Activated CD4-positive, alpha-beta T cell treated with anti-CD3 and anti-CD28 coated beads, Interleukin-2, amount 50 U/mL, for 4 hours (primary cell): ENCODE measurements at regions not wholly inside any gene's neighbourhood (a gene's known extent, or its start where the extent isn't known, plus 50 kb on each side); places are given as distances from the start of the nearest gene placed in this dataset.
"Not testable (repeated sequence)": the region's sequence is repeated elsewhere in the genome, so short reads cannot be mapped to it uniquely, and the experiment has no call there.

Source experiments
- DNase-seq, 2 experiments: peaks; one replicate each; pipeline ENCODE4 v3.0.0-alpha.2; 2020

GRCh38 chr3:30449290-30449632 lies 157.1 kb upstream of the TGFBR2 start:
- DNase-seq = no peak

GRCh38 chr3:30452446-30452845 lies 154.0 kb upstream of the TGFBR2 start:
- DNase-seq = no peak

GRCh38 chr3:30453360-30454039 lies 152.9 kb upstream of the TGFBR2 start:
- DNase-seq = no peak

GRCh38 chr3:30454636-30455035 lies 151.8 kb upstream of the TGFBR2 start:
- DNase-seq = no peak

DNA sequence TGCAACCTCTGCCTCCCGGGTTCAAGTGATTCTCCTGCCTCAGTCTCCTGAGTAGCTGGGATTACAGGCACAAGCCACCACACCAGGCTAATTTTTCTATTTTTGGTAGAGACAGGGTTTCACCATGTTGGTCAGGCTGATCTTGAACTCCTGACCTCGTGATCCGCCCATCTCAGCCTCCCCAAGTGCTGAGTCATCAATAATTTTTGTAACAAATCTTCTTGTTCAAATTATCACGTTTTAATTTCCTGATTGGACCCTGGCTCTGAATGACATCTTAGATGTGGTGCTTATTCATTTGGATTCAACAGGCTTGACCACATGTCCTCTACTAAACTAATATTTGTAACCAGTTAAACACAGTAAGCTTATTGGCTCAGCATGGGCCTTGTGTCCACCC lies 151.3 kb upstream of the TGFBR2 start:
- not testable (repeated sequence) for DNase-seq

DNA sequence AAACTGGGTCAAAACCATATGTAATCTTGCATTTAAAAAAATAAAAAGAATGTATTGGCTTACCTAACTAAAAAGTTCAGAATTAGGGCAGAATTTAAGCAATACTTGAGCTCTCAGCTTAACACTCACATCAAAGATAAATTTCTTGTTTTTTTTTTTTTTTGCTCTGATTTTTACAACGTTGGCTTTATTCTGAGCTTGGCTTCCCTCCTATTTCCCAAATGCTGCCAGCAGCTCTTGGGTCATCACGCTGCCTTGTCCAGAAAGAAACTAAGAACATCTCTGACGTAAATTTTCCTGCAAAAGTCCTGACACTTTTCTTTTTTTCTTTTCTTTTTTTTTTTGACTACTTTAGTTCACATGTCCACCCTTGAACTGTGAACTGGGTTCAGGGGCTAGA lies 150.6 kb upstream of the TGFBR2 start:
- DNase-seq = no peak

- no peak for DNase-seq
Observed at GRCh38 chr3:30456264-30456663, 150.1 kb upstream of the TGFBR2 start.

DNA sequence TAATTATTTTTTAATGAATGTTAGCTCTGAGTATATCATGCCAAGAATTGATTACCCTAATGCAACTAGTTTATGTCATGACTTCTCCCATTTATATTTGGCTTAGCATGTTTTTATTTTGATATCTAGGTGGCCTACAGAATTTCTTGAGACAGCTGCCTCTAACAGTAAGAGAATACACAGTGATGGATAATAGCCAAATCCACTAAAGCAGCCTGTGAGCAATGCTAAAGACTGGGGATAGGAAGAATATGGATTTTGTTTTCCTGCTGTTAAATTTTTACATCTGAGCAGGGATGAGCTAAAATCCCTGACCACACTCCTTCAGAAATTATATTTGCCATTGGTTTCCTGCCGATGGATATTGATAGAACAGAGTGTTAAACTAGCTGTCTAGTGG lies 149.3 kb upstream of the TGFBR2 start:
- DNase-seq = no peak

DNA sequence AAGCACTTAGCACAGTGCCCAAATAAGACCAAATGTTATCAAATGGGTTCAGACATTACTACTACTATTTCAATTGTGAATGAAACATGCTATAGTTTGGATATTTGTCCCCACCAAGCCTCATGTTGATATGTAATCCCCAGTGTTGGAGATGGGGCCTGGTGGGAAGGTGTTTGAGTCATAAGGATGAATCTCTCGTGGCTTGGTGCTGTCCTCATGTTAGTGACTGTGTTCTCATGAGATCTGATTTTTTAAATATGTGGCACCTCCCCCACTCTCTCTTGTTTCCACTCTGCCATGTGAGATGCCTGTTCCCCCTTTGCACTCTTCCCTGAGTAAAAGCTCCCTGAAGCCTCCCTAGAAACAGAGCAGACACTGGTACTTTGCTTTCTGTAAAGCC lies 148.7 kb upstream of the TGFBR2 start:
- DNase-seq = no peak

GRCh38 chr3:30458376-30459171 lies 147.8 kb upstream of the TGFBR2 start:
- no peak for DNase-seq

- no peak for DNase-seq
Observed at GRCh38 chr3:30461311-30461710, 145.1 kb upstream of the TGFBR2 start.

DNA sequence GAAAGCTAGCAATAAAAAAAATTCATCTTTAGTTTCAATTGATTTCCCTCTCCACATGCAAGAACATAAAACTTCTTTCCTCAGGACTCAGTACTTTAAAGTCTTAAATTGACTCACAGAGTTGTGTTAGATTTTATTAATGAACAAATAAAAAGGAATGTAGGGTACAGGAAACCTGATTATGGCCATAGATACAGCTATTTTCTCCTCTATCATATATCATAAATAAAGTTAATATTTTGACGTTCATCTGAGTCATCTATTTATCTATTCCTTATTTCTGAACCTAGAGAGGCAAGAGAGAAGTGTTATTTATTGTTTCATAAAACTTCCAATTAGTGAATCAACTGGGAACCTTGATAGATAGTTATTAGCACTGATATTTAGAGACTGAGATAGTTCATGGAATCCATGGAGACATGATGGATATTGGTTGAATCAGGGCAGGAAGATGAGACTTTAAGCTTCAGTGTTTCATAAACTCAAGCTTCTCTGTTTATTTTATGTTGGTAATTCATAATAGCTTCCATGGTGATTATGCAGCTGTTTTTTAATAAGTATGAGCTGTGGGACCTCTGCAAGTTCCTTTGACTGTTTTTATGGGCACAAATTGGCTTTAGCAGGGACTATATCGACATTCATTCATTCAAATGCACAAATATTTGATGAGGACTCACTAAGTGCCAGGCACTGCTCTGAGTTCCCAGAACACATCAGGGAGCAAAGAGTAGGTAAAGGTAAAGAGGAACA lies 143.5 kb upstream of the TGFBR2 start:
- DNase-seq = no peak

DNA sequence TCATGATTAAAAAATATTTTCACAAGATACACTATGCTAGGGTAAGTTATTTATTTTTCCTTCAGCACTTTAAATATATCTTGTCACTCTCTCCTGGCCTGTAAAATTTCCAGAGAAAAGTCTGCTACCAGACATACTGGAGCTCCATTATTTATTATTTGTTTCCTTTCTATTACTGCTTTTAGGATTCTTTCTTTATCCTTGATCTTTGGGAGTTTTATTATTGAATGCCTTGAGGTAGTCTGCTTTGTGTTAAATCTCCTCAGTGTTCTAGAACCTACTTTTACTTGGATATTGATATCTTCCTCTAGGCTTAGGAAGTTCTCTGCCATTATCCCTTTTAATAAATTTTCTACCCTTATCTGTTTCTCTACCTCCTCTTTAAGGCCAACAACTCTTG lies 142.0 kb upstream of the TGFBR2 start:
- no peak for DNase-seq

DNA sequence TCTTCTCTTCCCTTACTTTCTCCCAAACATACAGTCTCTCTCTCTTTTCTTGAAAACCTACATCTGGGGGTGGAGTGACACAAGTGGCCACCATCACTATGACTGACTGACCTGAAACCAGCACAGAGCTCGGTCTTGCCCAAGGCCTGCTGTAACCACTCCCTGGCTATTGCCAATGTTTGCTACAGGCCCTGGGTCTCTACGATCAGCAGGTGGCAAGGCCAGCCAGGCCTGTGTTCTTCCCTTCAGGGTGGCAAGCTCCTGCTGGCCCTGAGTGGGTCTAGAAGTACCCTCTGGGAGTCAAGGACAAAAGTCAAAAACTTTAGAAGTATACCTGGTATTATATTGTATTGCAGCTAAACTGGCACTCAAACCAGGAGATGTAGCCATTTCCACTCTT lies 140.9 kb upstream of the TGFBR2 start:
- no peak for DNase-seq

DNA sequence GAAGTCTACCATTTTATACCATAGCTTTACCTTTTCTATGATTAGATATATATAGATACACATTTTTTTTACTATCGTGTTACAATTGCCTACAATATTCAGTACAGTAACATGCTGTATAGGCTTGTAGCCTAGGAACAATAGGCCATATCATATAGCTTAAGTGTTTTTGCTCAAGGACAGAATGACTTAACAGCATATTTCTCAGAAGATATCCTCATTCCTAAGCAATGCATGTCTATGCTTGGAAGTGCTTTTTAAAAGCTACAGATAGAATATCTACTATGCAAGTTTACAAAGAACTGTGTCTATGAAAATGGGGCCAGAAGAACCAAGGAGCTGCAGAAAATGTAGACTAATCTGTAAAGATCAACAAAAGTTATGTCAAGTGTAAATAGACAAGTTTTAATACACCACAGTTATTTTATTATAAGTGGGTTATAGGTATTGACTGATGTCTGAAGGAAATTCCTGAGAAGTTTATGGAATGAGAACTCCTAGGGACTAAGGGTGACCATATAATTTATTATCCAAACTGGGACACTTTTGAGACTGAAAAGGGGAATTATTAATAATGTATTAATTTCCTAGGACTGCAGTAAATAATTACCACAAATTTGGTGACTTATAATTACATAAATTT lies 138.7 kb upstream of the TGFBR2 start:
- DNase-seq = no peak

- DNase-seq = no peak
Observed at GRCh38 chr3:30469133-30469532, 137.3 kb upstream of the TGFBR2 start.

GRCh38 chr3:30470496-30470895 lies 135.9 kb upstream of the TGFBR2 start:
- DNase-seq = no peak

- no peak for DNase-seq
Observed at GRCh38 chr3:30471066-30471465, 135.3 kb upstream of the TGFBR2 start.

- DNase-seq = no peak
Observed at GRCh38 chr3:30471796-30472489, 134.5 kb upstream of the TGFBR2 start.

DNA sequence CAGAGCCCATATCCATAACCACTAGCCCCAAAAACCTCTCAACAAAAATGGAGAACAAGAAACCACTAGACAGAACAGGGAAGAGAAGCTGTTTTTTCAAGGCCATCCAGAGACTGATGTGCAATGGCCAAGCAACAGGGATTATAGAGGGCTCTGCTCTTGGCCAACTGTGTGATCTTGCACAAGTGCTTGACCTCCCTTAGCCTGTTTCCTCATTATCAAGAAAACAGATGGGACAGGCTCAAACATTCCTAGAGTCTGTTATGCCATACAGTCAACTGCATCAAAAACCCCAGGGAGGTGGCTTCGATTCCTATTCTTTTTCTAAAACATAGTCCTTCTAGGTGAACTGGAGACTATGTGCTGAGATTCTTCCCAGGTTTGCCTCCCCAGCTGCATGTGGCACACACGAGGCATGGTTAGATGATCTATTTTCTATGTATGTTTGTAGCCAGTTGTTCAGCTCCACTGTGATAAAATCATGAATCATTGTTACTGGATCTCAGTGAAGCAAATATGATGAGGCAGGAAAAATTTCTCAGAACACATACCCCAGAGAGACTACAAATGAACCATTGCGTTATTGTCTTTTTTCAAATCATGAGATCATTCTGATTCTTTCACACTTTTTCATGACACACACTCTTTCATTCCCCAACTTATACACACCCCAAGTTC lies 132.9 kb upstream of the TGFBR2 start:
- no peak for DNase-seq

GRCh38 chr3:30474371-30474770 lies 132.0 kb upstream of the TGFBR2 start:
- no peak for DNase-seq
